ENCODE measurements at regions not wholly inside any gene's neighbourhood (a gene's known extent, or its start where the extent isn't known, plus 50 kb on each side); places are given as distances from the start of the nearest gene placed in this dataset.

DNA sequence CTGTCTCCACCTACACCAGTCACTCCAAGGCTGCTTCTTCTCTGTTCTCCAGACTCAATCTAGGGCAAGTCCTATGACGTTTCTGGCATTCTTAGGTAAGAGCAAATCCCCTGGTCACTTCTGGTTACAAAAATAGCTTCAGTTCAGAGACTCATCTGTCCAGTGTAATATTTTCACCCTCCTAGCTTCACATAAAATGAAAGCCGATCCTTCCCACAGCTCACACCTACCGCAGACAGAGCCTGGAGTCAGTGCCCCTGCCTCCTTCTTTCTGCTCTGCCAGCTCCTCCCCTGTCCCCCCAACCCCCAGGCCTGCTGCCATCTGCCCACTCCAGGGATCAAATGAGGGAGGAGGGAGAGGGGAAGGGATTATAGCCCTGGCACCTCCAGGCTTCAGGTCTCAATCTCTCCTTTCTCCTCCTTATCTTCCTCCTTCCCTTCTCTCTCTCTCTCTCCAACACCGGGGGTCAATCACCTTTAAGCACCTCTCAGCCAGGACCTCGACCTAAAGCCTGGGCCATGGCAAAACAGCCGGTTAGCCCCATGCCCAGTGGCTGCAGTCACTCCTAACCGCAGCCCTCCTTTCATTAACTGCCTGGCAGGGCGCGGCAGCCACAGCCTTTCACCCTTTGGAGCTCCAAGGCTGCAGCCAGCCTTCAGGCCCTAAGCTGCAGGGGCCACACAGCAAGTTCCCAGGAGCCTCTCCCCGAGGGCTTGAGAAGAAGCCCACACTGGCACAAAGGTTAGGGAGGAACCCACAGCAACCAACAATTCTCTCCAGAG, 292.6 kb upstream of the MGMT start:
- no peak overlapping the region for H2AFZ ChIP-seq (ENCODE audit: low read depth, low read length)
- TF ChIP-seq, protein P1, sequence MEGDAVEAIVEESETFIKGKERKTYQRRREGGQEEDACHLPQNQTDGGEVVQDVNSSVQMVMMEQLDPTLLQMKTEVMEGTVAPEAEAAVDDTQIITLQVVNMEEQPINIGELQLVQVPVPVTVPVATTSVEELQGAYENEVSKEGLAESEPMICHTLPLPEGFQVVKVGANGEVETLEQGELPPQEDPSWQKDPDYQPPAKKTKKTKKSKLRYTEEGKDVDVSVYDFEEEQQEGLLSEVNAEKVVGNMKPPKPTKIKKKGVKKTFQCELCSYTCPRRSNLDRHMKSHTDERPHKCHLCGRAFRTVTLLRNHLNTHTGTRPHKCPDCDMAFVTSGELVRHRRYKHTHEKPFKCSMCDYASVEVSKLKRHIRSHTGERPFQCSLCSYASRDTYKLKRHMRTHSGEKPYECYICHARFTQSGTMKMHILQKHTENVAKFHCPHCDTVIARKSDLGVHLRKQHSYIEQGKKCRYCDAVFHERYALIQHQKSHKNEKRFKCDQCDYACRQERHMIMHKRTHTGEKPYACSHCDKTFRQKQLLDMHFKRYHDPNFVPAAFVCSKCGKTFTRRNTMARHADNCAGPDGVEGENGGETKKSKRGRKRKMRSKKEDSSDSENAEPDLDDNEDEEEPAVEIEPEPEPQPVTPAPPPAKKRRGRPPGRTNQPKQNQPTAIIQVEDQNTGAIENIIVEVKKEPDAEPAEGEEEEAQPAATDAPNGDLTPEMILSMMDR (IDR thresholded peaks at IDR 0.05; ENCODE audit: low read depth, low read length), result no peak
- TF ChIP-seq EZH2phosphoT487 (IDR thresholded peaks at IDR 0.05; ENCODE audit: low read depth), result no peak
- no peak overlapping the region for H3K9ac ChIP-seq (ENCODE audit: low read length)

GRCh38 chr10:129179245-129179971, 287.6 kb upstream of the MGMT start:
- Histone ChIP-seq H3K27ac (ENCODE audit: low read length) (no peak overlapping the region), H3K4me3 (ENCODE audit: low read length) (no peak overlapping the region), H3K9ac (ENCODE audit: low read length) (no peak overlapping the region), H2AFZ (ENCODE audit: low read depth, low read length) (no peak overlapping the region), H3K4me2 (ENCODE audit: low read length) (no peak overlapping the region), H3K4me1 (ENCODE audit: low read length) (no peaks in the 10 kb centered on the region), H3K79me2 (ENCODE audit: low read length) (no peaks in the 10 kb centered on the region), H3K9me3 (ENCODE audit: insufficient read depth, low read length) (no peaks in the 10 kb centered on the region), H3K27me3 (ENCODE audit: low read depth, low read length) (no peaks in the 10 kb centered on the region), H4K20me1 (ENCODE audit: insufficient read depth, low read length) (no peaks in the 10 kb centered on the region), H3K36me3 (replicated peaks; ENCODE audit: low read depth, low read length) (no peaks in the 10 kb centered on the region)
- TF ChIP-seq, protein P1 (IDR thresholded peaks at IDR 0.05; ENCODE audit: low read depth, low read length), result no peak
- no peak for TF ChIP-seq EZH2phosphoT487 (IDR thresholded peaks at IDR 0.05; ENCODE audit: low read depth)

More for the DNA sequence above, 292.6 kb upstream of the MGMT start:
- Histone ChIP-seq H3K9me3 (ENCODE audit: insufficient read depth, low read length) (no peaks in the 10 kb centered on the region), H3K36me3 (replicated peaks; ENCODE audit: low read depth, low read length) (no peaks in the 10 kb centered on the region), H3K4me2 (ENCODE audit: low read length) (no peak overlapping the region), H4K20me1 (ENCODE audit: insufficient read depth, low read length) (no peaks in the 10 kb centered on the region), H3K4me3 (ENCODE audit: low read length) (no peak overlapping the region), H3K79me2 (ENCODE audit: low read length) (no peaks in the 10 kb centered on the region), H3K27me3 (ENCODE audit: low read depth, low read length) (no peaks in the 10 kb centered on the region), H3K4me1 (ENCODE audit: low read length) (no peaks in the 10 kb centered on the region), H3K27ac (ENCODE audit: low read length) (no peak overlapping the region)

- Histone ChIP-seq H3K27ac (ENCODE audit: low read length) (no peak overlapping the region), H3K36me3 (replicated peaks; ENCODE audit: low read depth, low read length) (no peaks in the 10 kb centered on the region), H4K20me1 (ENCODE audit: insufficient read depth, low read length) (no peaks in the 10 kb centered on the region), H3K27me3 (ENCODE audit: low read depth, low read length) (no peaks in the 10 kb centered on the region), H3K9ac (ENCODE audit: low read length) (no peak overlapping the region), H3K79me2 (ENCODE audit: low read length) (no peaks in the 10 kb centered on the region), H3K9me3 (ENCODE audit: insufficient read depth, low read length) (no peaks in the 10 kb centered on the region), H2AFZ (ENCODE audit: low read depth, low read length) (no peak overlapping the region), H3K4me1 (ENCODE audit: low read length) (no peaks in the 10 kb centered on the region), H3K4me3 (ENCODE audit: low read length) (no peak overlapping the region), H3K4me2 (ENCODE audit: low read length) (no peak overlapping the region)
- no peak for TF ChIP-seq EZH2phosphoT487 (IDR thresholded peaks at IDR 0.05; ENCODE audit: low read depth)
- TF ChIP-seq, protein P1 (IDR thresholded peaks at IDR 0.05; ENCODE audit: low read depth, low read length), result no peak
Observed at GRCh38 chr10:129179972-129180678, 286.9 kb upstream of the MGMT start.

- H3K9me3 ChIP-seq (ENCODE audit: insufficient read depth, low read length), result no peaks in the 10 kb centered on the region
- H4K20me1 ChIP-seq (ENCODE audit: insufficient read depth, low read length), result no peaks in the 10 kb centered on the region
- TF ChIP-seq, protein P1 (IDR thresholded peaks at IDR 0.05; ENCODE audit: low read depth, low read length), result no peak
- no peak for TF ChIP-seq EZH2phosphoT487 (IDR thresholded peaks at IDR 0.05; ENCODE audit: low read depth)
- no peaks in the 10 kb centered on the region for H3K79me2 ChIP-seq (ENCODE audit: low read length)
- H3K27ac ChIP-seq (ENCODE audit: low read length), result no peak overlapping the region
- no peaks in the 10 kb centered on the region for H3K4me1 ChIP-seq (ENCODE audit: low read length)
- no peak overlapping the region for H3K4me3 ChIP-seq (ENCODE audit: low read length)
- H3K9ac ChIP-seq (ENCODE audit: low read length), result no peak overlapping the region
- no peaks in the 10 kb centered on the region for H3K27me3 ChIP-seq (ENCODE audit: low read depth, low read length)
- no peak overlapping the region for H2AFZ ChIP-seq (ENCODE audit: low read depth, low read length)
- no peaks in the 10 kb centered on the region for H3K36me3 ChIP-seq (replicated peaks; ENCODE audit: low read depth, low read length)
- no peak overlapping the region for H3K4me2 ChIP-seq (ENCODE audit: low read length)
Observed at GRCh38 chr10:129184196-129184595, 282.8 kb upstream of the MGMT start.

Data from OCI-LY3 (cell line).